GM19351 (cell line): ENCODE measurements at regions not wholly inside any gene's neighbourhood (a gene's known extent, or its start where the extent isn't known, plus 50 kb on each side); places are given as distances from the start of the nearest gene placed in this dataset.
"Not testable (repeated sequence)": the region's sequence is repeated elsewhere in the genome, so short reads cannot be mapped to it uniquely, and the experiment has no call there.

Experiments
- ATAC-seq: cut with Tn5 transposase; IDR thresholded peaks from one replicate; pipeline ENCODE4 v1.9.1; 2021; ENCODE audit warnings: mild to moderate bottlenecking, moderate library complexity; ENCODE audit not compliant: unreplicated experiment

- no peak for ATAC-seq
Observed at GRCh38 chr6:14217728-14218518, 100.4 kb downstream of the CD83 start.

DNA sequence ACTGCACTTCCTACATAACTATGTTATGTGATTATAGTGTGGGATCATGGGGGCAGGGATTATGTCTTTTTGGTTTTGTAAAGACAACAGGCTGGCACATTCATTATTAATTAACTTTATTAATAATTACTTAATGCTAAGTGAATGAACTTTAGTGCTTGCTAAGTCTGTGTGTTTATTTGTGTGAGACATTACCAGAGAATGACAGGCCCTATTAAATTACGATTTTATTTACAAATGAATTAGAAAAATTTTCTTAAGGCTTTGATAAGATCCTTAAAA is 100.9 kb downstream of the CD83 start:
- ATAC-seq, result no peak

DNA sequence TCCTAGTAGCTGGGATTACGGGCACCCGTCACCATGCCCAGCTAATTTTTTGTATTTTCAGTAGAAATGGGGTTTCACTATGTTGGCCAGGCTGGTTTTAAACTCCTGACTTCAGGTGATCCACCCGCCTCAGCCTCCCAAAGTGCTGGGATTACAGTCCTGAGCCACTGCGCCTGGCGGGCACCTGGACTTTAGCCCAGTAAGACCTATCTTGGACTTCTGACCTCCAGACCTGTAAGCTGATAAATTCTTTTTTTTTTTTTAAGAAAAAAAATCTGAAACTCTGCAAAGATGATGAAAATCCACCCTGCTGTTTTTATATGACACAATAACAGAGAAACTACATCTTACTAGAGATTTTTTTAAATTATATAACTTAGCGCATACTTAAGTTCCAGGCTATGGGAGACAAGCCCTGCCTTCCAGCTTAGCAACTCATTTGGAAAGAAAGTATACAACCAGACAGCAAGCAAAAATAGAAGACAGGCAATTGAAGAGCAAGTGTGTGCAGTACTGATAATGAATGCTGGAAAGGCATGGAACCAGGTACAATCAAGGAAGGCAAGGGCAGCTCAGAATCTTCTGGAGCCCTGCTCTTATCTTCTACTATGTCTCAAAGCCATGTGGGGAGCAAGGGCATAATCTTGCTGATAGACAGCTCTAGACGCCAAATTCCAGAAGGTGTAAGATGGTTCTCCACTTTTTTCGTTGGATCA is 104.2 kb downstream of the CD83 start:
- ATAC-seq, result no peak

GRCh38 chr6:14222956-14223355 is 105.4 kb downstream of the CD83 start:
- ATAC-seq, result no peak

DNA sequence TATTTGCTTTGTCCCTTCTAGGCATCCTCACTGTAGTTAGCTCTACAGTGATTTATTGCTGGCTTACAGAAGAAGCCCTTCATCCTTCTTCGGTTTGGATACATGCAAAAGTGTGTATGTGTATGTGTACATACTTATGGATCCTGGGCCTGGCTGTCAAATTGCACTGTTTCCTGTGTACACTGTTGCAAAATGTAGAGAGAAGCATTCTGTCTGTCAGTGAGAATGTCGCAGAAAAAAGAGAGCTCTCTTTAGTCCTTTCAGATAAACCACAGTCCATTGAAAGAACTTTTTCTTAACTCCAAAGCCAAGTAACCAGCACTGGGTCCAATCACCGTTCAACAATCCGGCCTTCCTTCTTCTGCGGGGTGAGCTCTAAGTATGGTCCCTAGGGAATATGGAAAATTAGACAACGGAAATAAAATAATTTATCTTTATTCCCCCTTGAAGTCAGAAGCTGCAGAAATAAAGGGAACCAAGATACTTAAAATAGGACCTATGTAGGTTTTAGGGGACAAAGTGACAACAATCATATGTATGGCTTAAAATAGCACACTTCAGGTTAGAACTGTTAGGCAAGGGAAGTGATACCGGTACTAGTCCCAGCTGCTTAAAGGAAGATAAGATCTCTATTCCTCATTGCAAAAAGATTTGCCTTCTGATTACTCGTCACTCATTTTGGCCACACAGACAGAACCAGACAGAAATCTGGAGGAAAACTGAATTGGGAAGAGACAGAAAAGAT is 107.0 kb downstream of the CD83 start:
- no peak for ATAC-seq

GRCh38 chr6:14226051-14226660 is 108.6 kb downstream of the CD83 start:
- no peak for ATAC-seq

- no peak for ATAC-seq
Observed at GRCh38 chr6:14228571-14228970, 111.0 kb downstream of the CD83 start.

DNA sequence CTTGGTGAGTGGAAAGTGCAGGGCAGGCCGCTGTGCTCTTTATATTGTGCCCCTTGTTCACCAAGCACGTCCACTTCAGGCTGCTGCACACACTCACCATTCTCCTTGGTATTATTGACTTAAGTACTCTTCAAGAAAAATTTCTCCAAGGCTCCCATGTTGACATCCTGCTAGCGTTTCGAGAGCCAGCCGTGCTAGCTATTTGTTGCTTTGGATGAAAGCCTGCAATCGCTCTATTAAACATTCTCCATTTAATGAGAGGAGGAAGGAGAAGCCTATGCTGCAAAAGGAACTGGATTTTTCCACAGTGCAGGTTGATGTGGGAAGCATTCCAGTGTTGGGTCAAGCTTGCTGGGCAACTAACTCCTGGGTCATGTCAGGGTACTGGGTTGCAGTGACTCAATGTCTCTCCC is 113.5 kb downstream of the CD83 start:
- no peak for ATAC-seq

- no peak for ATAC-seq
Observed at GRCh38 chr6:14231501-14232280, 114.1 kb downstream of the CD83 start.

GRCh38 chr6:14232889-14233288 is 115.3 kb downstream of the CD83 start:
- no peak for ATAC-seq

GRCh38 chr6:14235653-14236356 is 118.2 kb downstream of the CD83 start:
- ATAC-seq, result no peak

GRCh38 chr6:14239097-14239496 is 121.5 kb downstream of the CD83 start:
- no peak for ATAC-seq

DNA sequence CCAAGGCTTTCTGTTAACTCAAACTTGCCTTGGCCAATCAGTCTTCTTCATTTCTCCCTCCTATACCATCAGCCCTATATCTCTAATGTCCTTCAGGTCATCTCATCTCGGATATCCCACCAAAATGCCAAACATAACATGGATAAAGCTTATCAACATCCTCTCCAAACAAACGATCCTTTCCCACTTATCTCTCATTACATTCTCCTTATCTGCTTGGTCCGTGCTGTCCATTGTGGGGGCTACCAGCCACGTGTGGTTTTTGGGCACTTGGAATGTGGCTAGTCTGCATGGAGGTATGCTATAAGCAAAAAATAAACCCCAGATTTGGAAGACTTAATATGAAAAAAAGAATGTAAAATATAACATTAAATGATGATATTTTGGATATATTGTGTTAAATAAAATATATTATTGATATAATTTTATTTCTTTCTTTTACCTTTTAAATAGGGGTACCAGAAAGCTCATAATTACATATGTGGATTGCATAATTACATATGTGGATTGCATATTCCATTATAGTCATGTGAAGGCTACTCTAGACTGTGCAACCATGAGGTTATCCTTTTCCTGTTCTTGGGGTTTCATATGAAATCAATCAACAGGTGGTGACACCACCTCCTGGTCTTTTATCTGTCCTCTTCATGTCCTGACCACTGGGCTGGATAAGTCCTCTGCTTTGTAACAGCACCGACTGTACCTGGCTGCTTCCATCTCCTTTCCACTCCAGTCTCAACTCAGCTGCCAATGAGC is 123.0 kb downstream of the CD83 start:
- ATAC-seq, result no peak

DNA sequence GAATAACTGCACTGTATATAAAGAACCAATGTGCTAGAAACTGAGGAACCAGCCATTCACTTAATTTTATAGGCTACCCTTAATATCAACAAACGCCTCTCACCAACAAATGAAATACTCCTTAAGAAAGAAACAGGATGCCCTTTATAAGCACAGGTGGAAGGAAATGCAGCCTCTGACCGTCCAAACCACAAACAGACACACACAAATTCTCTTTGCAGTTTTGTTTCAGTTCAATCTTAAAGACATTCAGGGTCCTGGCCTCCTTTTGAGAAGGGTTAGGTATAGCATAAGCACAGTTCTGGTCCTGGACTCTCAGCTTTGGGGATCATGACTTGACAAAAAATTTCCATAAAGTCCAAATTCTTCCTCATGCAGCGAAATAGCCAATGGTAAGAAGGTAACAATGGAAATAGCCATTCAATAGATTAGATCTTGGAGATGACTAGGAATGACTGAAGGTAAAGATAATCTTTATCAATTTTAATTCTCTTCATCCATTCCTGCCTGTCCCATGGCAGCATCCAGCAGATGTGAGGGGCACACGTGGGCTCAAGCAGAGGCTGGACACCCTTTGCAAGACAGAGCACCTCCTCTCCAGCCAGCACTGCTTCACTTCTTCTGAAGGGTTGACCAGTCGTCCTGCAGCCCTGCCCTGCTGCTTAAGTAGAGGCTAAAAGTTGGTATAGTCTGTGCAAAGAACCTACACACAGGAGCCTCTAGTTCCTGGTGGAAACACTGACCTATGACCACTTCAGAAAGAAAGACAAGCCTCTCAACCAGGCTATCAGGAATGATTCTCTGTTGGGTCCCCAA is 123.9 kb downstream of the CD83 start:
- no peak for ATAC-seq

DNA sequence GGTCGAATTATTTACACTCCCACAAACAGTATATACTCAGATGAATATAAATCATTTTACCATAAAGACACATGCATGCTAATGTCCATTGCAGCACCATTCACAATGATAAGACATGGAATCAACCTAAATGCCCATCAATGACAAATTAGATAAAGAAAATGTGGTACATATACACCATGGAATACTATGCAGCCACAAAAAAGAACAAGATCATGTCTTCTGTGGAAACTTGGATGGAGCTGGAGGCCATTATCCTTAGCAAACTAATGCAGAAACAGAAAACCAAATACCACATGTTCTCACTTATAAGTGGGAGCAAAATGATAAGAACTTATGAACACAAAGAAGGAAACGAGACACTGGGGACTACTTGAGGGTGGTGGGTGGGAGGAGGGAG is 125.3 kb downstream of the CD83 start:
- not testable (repeated sequence) for ATAC-seq

GRCh38 chr6:14243597-14243996 is 126.0 kb downstream of the CD83 start:
- ATAC-seq, result no peak

DNA sequence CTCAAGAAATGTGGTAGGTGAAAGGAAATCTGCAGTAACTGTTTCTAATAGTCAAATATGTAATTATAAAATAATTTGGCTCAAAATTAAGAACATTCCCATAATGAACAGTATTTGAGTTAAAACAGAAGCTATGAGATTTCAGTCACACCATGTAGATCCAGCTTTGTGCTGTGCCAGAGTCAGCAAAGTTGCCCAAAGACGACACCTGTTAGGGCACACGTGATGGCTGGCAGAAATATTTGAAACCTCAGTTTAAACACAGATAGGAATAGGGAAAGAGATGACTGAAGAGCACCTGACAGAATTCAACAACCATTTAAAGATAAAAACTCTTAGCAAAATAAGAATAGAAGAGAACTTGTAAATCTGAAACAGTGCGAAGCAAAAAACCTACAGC is 129.3 kb downstream of the CD83 start:
- ATAC-seq, result no peak

GRCh38 chr6:14250573-14250972 is 133.0 kb downstream of the CD83 start:
- no peak for ATAC-seq
